ENCODE measurements at regions not wholly inside any gene's neighbourhood (a gene's known extent, or its start where the extent isn't known, plus 50 kb on each side); places are given as distances from the start of the nearest gene placed in this dataset.

GRCh38 chr11:79902493-79902892 is 461.7 kb upstream of the TENM4 start:
- TF ChIP-seq ZNF274 (IDR thresholded peaks at IDR 0.05; ENCODE audit: low read depth, low read length) (no peak), SUZ12 (IDR thresholded peaks at IDR 0.05; ENCODE audit: extremely low read depth, insufficient read depth, insufficient read length) (no peak), YY1 (IDR thresholded peaks at IDR 0.05; ENCODE audit: insufficient read depth, insufficient read length) (no peak)
